Transverse colon (tissue), 4 donors: ENCODE measurements at regions not wholly inside any gene's neighbourhood (a gene's known extent, or its start where the extent isn't known, plus 50 kb on each side); places are given as distances from the start of the nearest gene placed in this dataset.

Experiments
- DNase-seq: peaks from one replicate; pipeline ENCODE4 v3.0.0-alpha.2; 2019
- H3K27ac ChIP-seq, 4 donors: fragments of 200-600 bp; sonication (generic); 2 replicates each; pipeline ENCODE4 v1.5.1; 2016 to 2018; ENCODE audit warnings: inconsistent platforms in 4 of 4
- H3K27me3 ChIP-seq: fragments of 200-600 bp; sonication (generic); 2 replicates; pipeline ENCODE4 v1.5.1; 2017; ENCODE audit warnings: inconsistent platforms
- H3K36me3 ChIP-seq, 4 donors: fragments of 200-600 bp; sonication (generic); 2 replicates each; pipeline ENCODE4 v1.5.1; 2017 to 2019; ENCODE audit warnings: inconsistent platforms in 4 of 4
- H3K4me1 ChIP-seq, 4 donors: fragments of 200-600 bp; sonication (generic); 2 replicates each; pipeline ENCODE4 v1.5.1; 2017 to 2020; ENCODE audit warnings: inconsistent platforms in 4 of 4
- H3K4me3 ChIP-seq, 4 donors: fragments of 200-600 bp; sonication (generic); 1 replicate in 1 of 4; 2 replicates in 3 of 4; pipeline versions ENCODE4 v1.5.1 to v1.6.1; 2017 to 2019; ENCODE audit warnings: inconsistent platforms in 4 of 4
- H3K9me3 ChIP-seq, 2 donors: fragments of 200-600 bp; sonication (generic); 2 replicates each; pipeline ENCODE4 v1.5.1; 2017 to 2019; ENCODE audit warnings: inconsistent platforms in 2 of 2
- EP300 ChIP-seq: sonication (generic); formaldehyde crosslinking; IDR thresholded peaks from one replicate; pipeline ENCODE4 v1.6.1; 2017; ENCODE audit warnings: antibody characterized with exemption, low read depth
- POLR2A ChIP-seq: fragments of 450-650 bp; IDR thresholded peaks from one replicate; pipeline ENCODE4 v1.6.1; 2016; ENCODE audit warnings: antibody characterized with exemption, mild to moderate bottlenecking, moderate library complexity
- POLR2AphosphoS5 ChIP-seq, 3 donors: sonication (generic); formaldehyde crosslinking; IDR thresholded peaks; one replicate each; pipeline ENCODE4 v1.6.1; 2016; ENCODE audit warnings: antibody characterized with exemption in 3 of 3
- WGBS, 2 donors: methylation state at CpG; one replicate each; pipeline ENCODE4 v1.1.5; 2018; ENCODE audit warnings: low coverage in 1 of 2; 5-methylcytosine and 5-hydroxymethylcytosine counted together
- in situ Hi-C, 4 donors: fragments of 200-750 bp; cut with MboI; loops; one replicate each; pipeline versions ENCODE4 v1.15.0 to v1.15.1; 2017; ENCODE audit warnings: low sequenced_read_pairs in 3 of 4, low pct_ligation_motif_present in 1 of 4, low pct_unique_long_range_greater_than_20kb in 1 of 4
- intact Hi-C: fragments of 100-400 bp; cut with DNase I; formaldehyde crosslinking; loops from one replicate; pipeline ENCODE4 v1.15.1; 2023; ENCODE audit warnings: low total_unique reads
- TF ChIP-seq, protein P1 (sequence below), 5 experiments: fragments of 200-600 bp in 3 of 5; fragments of 450-650 bp in 2 of 5; sonication (generic) in 3 of 5; IDR thresholded peaks; 1 replicate in 2 of 5; 2 replicates in 3 of 5; pipeline ENCODE4 v1.5.1; 2016 to 2017; ENCODE audit warnings: antibody characterized with exemption in 5 of 5, inconsistent platforms in 3 of 5, mild to moderate bottlenecking in 2 of 5, moderate library complexity in 1 of 5

DNA sequence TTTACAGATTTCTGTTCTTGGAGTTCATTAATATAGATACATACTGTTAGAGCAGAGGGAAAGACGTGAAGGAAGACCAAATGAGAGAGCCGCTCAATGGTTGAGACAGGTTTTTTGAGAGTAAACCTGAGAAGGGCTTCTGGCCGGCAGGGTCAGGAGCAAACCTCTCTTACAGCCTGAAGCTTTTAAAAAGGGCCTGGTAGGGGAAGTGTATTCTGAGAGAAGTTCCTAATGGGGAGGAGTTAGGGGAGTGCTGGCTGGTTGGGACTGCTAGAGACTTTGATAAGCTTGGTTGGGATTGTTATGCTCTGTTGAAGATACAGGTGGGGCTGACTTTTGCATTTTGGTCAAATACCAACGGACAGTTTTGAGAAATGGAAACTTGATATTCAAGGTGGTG, 186.8 kb upstream of the PABPC4L start:
- TF ChIP-seq POLR2AphosphoS5 (IDR thresholded peaks at IDR 0.05) (no peak), EP300 (no peak), POLR2A (no peak)
- TF ChIP-seq, protein P1, sequence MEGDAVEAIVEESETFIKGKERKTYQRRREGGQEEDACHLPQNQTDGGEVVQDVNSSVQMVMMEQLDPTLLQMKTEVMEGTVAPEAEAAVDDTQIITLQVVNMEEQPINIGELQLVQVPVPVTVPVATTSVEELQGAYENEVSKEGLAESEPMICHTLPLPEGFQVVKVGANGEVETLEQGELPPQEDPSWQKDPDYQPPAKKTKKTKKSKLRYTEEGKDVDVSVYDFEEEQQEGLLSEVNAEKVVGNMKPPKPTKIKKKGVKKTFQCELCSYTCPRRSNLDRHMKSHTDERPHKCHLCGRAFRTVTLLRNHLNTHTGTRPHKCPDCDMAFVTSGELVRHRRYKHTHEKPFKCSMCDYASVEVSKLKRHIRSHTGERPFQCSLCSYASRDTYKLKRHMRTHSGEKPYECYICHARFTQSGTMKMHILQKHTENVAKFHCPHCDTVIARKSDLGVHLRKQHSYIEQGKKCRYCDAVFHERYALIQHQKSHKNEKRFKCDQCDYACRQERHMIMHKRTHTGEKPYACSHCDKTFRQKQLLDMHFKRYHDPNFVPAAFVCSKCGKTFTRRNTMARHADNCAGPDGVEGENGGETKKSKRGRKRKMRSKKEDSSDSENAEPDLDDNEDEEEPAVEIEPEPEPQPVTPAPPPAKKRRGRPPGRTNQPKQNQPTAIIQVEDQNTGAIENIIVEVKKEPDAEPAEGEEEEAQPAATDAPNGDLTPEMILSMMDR (IDR thresholded peaks at IDR 0.05): no peak
- H3K27me3 ChIP-seq: no peaks in the 10 kb centered on the region
- no peak for DNase-seq
- H3K4me3 ChIP-seq: no peak overlapping the region
- in situ Hi-C loops: no loop called here
- no peaks in the 10 kb centered on the region for H3K4me1 ChIP-seq
- no peaks in the 10 kb centered on the region for H3K36me3 ChIP-seq
- no peak overlapping the region for H3K27ac ChIP-seq
- no peaks in the 10 kb centered on the region for H3K9me3 ChIP-seq
- WGBS, 2 donors: 75 to 76% methylated on average over 4 of the region's 4 CpGs
- intact Hi-C loops: no loop called here

DNA sequence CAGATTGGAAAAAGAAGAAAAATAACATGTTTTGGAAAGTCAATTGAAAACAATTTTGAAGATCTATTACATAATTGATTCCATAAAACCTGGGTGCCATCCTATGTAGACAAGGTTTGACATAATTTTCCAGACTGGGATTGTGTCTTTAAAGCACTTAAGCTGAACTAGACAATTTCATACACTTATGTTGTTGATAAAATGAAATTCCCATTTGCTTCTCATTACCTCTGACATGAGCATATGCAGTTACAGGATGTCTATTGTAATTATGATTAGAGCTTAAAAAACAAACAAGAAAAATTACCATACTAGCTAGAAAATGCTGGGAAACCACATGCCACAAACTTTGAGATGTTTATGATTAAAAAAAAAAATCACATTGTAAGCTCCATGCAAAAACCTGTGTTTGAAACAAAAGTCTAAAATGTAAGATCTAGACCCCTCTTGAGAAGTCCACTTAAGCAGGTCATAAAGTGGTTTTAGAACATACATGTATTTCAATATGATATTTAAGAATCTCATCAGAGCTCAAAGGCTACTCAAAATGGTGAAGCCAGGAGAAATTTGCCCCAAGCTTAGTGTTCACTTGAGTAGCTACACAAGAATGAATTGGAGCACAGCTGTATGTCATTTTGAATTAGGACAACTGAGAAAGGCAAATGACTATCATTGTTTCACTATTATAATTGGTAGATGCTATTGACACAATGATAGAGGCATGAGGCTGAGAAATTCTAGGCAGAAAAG, 181.1 kb upstream of the PABPC4L start:
- Histone ChIP-seq H3K27ac (no peak overlapping the region), H3K36me3 (no peaks in the 10 kb centered on the region), H3K27me3 (no peaks in the 10 kb centered on the region), H3K4me3 (no peak overlapping the region), H3K4me1 (no peaks in the 10 kb centered on the region), H3K9me3 (no peaks in the 10 kb centered on the region)
- in situ Hi-C loops (no loop called here), intact Hi-C loops (loop anchor here (2.0 kb wide), 1 partner anchor 30 kb away; no protein-coding TSS in a partner anchor)
- TF ChIP-seq, protein P1 (IDR thresholded peaks at IDR 0.05): no peak
- TF ChIP-seq POLR2A: no peak
- DNase-seq: no peak

DNA sequence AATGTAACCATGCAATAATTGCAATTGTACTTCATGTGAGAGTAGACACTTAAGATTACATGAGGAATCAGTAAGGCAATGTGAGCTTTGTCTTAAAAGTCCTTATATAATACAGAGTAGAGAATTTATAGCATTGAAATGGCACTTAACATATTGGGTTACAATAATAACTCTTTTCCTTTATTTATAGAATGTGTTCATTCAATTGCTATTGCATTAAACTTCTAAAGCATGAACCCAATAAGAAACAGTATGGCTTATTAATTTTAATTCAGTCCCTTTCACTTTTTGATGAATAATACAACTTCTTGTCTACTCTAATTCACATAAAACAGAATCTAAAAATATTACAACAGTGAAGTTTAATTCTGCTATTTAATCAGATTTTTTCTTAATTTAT, 174.2 kb upstream of the PABPC4L start:
- H3K9me3 ChIP-seq: no peaks in the 10 kb centered on the region

DNA sequence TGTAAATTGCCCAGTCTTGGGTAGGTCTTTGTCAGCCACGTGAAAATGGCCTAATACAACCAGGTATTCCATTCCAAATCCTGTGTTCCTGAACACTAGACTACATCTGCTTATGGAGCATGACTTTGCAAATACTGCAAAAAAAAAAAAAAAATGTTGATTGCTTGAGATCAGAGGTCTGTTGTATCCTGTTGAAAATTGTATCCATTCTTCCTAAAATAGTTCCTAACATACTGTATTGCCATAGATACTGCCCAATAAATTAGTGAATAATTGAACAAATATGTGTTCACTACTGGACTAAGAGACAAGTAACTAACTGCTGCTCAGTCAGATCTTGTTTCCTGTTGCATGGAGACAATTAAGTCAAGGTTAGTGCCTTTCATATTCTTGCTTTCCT, 164.3 kb upstream of the PABPC4L start:
- Histone ChIP-seq H3K4me3 (no peak overlapping the region), H3K27ac (no peak overlapping the region), H3K36me3 (no peaks in the 10 kb centered on the region), H3K27me3 (no peaks in the 10 kb centered on the region), H3K9me3 (no peaks in the 10 kb centered on the region), H3K4me1 (no peaks in the 10 kb centered on the region)
- TF ChIP-seq POLR2AphosphoS5 (IDR thresholded peaks at IDR 0.05): no peak
- no peak for TF ChIP-seq POLR2A
- TF ChIP-seq EP300: no peak
- TF ChIP-seq, protein P1 (IDR thresholded peaks at IDR 0.05): no peak
- no peak for DNase-seq
- intact Hi-C loops (no loop called here), in situ Hi-C loops (no loop called here)
- 17 to 55% methylated on average over 1 of the region's 1 CpG for whole genome bisulfite sequencing, 2 donors

More for the DNA sequence above, 174.2 kb upstream of the PABPC4L start:
- no peak overlapping the region for H3K4me3 ChIP-seq
- H3K4me1 ChIP-seq: no peaks in the 10 kb centered on the region
- no peak overlapping the region for H3K27ac ChIP-seq
- H3K27me3 ChIP-seq: no peaks in the 10 kb centered on the region
- no peak for DNase-seq
- H3K36me3 ChIP-seq: no peaks in the 10 kb centered on the region
- TF ChIP-seq, protein P1 (IDR thresholded peaks at IDR 0.05): no peak
- TF ChIP-seq EP300 (no peak), POLR2A (no peak), POLR2AphosphoS5 (IDR thresholded peaks at IDR 0.05) (no peak)
- in situ Hi-C loops: no loop called here
- intact Hi-C loops: no loop called here
